ENCODE measurements at regions not wholly inside any gene's neighbourhood (a gene's known extent, or its start where the extent isn't known, plus 50 kb on each side); places are given as distances from the start of the nearest gene placed in this dataset.

DNA sequence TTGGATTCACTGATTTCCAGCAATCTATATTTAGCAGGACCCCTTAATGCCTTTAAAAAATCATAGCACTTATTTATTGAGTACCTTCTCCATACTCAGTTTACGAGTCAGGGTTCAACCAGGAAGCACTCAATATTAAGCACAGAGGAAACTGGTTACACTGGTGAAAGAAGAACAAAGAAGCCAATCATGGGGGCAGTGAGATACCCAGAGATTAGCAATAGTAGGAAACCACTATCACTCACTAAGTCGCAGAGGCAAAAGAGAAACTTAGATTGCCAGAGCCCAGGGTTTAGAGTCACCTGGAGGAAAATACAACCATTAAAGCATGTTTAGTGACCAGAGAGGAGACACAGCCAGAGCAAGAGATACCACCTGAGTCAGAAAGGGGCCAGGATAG, 670.5 kb upstream of the USP24 start:
- TF ChIP-seq, protein P1, sequence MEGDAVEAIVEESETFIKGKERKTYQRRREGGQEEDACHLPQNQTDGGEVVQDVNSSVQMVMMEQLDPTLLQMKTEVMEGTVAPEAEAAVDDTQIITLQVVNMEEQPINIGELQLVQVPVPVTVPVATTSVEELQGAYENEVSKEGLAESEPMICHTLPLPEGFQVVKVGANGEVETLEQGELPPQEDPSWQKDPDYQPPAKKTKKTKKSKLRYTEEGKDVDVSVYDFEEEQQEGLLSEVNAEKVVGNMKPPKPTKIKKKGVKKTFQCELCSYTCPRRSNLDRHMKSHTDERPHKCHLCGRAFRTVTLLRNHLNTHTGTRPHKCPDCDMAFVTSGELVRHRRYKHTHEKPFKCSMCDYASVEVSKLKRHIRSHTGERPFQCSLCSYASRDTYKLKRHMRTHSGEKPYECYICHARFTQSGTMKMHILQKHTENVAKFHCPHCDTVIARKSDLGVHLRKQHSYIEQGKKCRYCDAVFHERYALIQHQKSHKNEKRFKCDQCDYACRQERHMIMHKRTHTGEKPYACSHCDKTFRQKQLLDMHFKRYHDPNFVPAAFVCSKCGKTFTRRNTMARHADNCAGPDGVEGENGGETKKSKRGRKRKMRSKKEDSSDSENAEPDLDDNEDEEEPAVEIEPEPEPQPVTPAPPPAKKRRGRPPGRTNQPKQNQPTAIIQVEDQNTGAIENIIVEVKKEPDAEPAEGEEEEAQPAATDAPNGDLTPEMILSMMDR (IDR thresholded peaks at IDR 0.05; ENCODE audit: low read length), result no peak
- TF ChIP-seq EZH2 (IDR thresholded peaks at IDR 0.05; ENCODE audit: borderline replicate concordance, low read length), result no peak
